HTR-8/SVneo (cell line): ENCODE measurements at regions not wholly inside any gene's neighbourhood (a gene's known extent, or its start where the extent isn't known, plus 50 kb on each side); places are given as distances from the start of the nearest gene placed in this dataset.

Experiments
- DNase-seq: peaks from one replicate; pipeline ENCODE4 v3.0.0; 2011; ENCODE audit warnings: low spot score, mixed read lengths; ENCODE audit not compliant: insufficient read length
- FAIRE-seq: peaks from 2 replicates; lab custom pipeline; 2011; peaks lifted over from hg19 to GRCh38; lab: Jason Lieb, UNC

GRCh38 chr4:30836231-30836630 is 116.1 kb downstream of the PCDH7 start:
- FAIRE-seq, result no peak
- DNase-seq, result no peak

GRCh38 chr4:30837131-30837539 is 117.0 kb downstream of the PCDH7 start:
- peak; percentile 48 for DNase-seq

DNA sequence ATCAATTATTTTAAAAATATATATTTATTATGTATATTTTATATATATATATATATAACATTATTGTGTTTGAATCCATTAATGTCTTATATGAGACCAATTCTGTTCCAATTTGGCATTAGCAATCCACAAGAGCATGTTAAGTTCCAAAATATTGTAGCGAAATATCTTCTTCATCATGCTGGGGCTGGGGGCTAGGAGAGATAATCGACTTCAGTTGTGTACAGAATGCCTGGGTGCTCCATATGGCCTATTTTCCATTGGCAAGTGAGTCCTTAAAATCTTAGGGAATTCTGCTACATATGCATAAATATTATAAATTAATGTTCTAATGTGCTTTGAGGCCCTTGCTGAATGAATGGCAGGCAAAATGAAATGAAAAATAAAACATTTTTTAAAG is 117.7 kb downstream of the PCDH7 start:
- DNase-seq (no peak), FAIRE-seq (no peak)

More at GRCh38 chr4:30837131-30837539, 117.0 kb downstream of the PCDH7 start:
- no peak for FAIRE-seq

- FAIRE-seq, result no peak
Observed at GRCh38 chr4:30838331-30838730, 118.2 kb downstream of the PCDH7 start.

DNA sequence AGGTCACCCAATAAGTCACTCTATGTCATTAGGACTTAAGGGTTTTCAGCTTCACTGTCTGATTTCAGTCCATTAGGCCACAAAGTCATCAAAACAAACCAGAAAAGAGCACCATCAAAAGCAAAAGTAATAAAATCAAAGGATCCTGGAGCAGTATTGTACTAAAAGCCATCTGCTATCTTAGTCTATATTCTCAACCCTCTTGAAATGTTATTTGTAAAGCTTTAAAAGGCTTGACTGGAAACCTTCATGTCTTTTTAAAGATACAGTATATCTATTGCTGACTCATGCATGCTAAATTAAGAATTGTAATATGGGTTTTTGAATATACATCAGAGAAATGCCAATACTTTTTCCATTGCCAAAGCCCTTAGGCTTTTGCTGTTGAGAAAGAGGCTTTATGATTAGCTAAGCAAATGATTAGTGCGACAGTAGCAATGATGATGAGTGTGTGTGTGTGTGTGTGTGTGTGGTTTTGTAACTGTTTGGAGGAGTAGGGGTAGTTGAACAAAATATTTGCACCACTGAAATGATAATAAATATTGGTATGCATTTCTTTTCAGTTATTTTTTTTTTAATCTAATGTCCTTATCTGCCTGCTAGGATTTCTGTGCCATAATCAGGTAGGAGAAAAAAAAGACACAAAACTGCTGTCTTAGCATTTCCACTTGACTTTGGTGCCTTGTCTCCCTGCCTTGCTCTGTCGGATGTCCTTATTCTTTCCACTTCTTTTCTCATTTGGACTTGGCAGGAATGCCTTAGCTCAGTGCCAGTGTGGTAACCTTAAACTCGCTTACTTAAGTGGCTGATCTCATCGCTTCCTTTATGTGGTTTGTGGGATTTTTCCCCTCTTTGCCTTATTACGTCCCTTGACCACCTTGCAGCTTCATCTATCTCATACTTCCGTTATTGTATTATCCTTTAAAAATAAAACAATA is 119.7 kb downstream of the PCDH7 start:
- FAIRE-seq (no peak), DNase-seq (no peak)

More at GRCh38 chr4:30838331-30838730, 118.2 kb downstream of the PCDH7 start:
- DNase-seq, result no peak

GRCh38 chr4:30840571-30840970 is 120.4 kb downstream of the PCDH7 start:
- no peak for DNase-seq
- no peak for FAIRE-seq

DNA sequence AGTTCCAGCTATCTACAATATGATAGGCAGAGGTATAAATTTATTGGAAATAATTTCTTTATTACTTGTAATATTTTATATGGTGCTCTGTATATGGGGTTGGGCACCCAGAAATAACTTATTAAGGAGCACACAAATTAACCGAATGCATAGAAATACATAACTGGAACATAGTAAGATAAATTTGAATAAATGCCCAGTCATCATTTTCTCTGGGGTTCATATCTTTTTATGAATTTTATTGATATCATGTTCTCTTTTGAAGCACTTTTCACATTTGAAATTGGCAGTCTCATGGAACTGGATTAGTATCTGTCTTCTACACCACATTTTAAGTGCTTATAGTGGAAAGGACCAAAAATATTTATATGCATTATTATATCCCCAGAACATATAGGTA is 122.0 kb downstream of the PCDH7 start:
- DNase-seq (no peak), FAIRE-seq (no peak)

DNA sequence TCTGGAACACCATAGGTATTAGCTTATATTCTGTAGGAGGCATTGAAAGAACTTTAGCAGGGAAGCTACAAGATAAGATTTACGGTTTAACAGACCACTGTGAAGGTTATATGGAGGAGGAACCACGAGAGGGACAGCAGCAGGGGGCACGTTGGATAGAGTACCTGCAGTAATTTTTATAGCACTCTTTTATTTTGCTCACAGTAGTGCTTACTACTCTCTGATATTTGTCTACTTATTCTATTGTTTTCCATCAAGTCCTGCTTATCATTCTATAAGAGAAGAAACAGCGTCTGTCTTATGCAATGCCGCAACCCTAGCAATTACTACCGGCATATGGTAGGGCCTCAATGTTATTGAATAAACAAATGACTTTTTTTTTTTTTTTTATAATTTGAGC is 122.5 kb downstream of the PCDH7 start:
- no peak for DNase-seq
- no peak for FAIRE-seq

DNA sequence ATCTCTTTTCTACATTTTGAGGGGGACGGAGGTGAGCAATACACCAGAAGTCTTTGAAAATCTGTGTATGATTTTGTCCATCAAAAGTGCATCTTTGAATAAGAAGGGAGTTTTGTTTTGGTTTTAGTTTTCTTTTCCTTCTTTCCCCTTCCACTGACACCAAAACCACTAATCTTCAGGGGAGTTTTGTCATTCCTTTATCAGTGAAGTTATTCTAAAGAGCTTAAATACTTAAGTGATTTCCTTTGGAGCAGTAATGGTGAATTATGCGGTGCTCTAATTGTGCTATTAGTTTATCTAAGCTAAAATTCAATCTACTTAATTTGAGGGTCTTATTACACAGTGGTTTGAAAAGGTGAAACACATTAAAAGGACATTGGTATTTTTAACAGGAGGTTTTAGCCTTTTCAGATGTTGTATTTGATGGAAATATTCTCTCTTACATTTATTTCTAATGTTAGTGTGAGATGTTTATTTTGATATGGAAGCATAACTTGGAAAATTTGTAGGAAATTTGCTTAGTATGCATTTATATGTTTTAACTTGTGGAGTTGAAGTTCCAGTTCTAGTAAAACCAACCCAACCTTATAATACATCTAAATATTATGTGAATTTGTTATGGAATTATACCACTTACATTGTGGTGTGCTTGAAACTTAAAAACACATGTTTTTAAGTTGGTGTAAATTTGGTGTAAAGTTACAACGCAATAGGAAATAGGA is 124.9 kb downstream of the PCDH7 start:
- FAIRE-seq, result no peak

DNA sequence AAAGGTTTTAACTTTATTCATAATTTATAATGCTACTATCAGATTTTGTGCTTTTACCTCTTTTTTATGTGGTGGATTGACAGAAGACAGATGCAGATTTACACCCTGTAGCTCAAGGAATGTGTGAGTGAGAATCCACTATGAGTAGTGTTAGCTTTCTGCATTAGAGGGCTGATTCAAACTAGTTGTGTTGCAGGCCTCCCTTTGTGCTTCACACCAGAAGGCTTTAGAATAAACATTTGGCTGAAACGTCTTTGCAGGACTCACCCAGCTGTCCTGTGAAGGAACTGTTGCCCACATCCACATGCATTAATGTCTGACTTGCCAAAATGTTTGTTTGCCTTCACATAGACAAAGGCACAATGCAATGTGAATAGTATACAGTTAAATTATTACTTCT is 127.0 kb downstream of the PCDH7 start:
- FAIRE-seq, result no peak
- no peak for DNase-seq

More for the DNA sequence above, 124.9 kb downstream of the PCDH7 start:
- DNase-seq, result no peak

DNA sequence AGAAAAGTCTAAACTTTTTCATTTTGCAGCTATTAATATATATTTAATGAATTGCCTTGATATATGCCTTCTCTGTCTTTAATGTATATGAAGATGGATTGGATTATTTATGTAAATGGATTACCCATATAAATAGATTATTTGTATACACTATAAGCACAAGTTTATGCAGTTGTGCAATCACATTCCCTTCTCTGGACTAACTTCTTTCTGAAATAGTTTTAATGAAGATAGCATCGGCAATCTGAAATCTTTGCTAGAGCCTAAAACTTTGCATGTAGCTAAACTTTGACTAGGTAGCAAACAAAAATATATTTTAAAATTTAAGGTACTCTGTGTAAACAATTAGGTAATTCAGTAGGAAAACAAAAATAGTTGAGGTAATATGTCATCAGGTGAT is 127.8 kb downstream of the PCDH7 start:
- FAIRE-seq (no peak), DNase-seq (no peak)

DNA sequence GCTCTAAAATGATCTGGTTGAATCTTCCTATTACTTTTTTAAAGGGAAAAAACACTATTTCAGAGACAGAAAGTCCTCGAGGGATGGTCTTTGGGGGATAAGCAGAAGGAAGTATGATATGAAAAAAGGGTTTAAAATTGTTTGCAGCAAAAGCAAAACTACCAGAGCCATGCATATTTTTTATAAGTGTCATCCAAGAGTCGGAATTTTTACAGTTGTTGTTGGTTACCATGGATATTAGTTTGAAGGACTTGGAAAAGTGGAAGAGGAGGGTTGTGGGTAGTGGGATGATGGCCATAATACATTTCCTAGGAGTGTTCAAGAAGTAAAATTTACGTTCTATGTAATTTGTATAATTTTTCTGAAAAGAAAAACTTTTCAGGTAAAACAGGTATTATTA is 134.4 kb downstream of the PCDH7 start:
- DNase-seq, result no peak
- FAIRE-seq, result no peak

DNA sequence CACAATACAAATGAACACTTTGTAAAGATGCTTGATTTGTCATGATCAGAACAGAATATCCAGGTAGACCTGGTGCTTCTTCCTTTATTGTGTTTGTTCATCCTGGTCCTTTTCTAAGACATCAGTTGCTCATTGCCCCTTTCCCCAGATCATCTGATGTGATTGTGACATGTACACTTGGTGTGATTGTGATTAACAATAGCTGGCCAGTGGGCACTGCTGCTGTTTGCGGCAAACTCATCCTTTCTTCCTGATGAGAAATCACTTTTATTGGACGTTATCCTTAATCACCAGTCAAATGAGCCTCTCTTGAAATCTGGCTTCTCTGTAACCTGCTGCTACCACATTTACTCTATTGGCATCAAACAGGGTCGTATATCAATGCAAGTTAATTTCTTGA is 135.1 kb downstream of the PCDH7 start:
- FAIRE-seq (no peak), DNase-seq (no peak)

GRCh38 chr4:30856795-30857564 is 136.8 kb downstream of the PCDH7 start:
- no peak for FAIRE-seq
- DNase-seq, result no peak

DNA sequence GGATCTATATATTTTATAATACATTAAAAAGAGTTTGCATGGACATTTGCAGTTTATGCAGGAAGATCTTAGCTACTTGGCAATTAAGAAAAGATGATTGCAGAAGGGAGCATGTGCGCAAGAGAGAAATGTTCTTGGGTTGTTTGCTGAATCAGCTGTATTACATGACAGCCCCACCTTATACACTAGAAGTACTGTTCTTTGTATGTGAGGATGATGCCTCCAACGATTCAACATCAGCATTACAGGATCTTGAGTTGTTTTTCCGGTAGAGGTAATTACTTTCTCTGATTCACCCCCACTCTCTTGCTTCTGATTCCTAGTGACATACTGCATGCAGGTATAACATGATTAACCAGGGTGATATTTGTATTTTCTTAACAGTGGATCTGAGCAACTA is 140.8 kb downstream of the PCDH7 start:
- FAIRE-seq (no peak), DNase-seq (no peak)

DNA sequence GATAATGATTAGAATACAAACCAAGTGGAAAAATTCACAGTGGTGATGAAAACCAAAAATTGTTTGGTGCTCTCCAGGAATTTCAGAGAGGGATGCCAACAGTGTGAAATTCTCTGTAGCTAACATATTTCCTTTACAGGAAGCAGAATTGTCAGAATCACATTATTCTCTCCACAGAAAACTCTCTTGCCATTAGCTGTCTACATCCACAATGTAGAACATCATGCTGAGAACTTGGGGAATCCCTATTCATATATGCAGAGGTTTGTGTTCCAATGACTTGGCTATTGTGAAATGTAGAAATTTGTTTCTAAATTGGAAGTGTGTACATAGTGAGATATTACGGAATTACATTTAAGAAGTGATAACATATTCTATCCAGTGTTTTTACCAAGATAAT is 142.0 kb downstream of the PCDH7 start:
- FAIRE-seq (no peak), DNase-seq (no peak)

GRCh38 chr4:30863021-30863420 is 142.9 kb downstream of the PCDH7 start:
- DNase-seq (no peak), FAIRE-seq (no peak)

GRCh38 chr4:30865691-30866090 is 145.5 kb downstream of the PCDH7 start:
- no peak for DNase-seq
- no peak for FAIRE-seq

DNA sequence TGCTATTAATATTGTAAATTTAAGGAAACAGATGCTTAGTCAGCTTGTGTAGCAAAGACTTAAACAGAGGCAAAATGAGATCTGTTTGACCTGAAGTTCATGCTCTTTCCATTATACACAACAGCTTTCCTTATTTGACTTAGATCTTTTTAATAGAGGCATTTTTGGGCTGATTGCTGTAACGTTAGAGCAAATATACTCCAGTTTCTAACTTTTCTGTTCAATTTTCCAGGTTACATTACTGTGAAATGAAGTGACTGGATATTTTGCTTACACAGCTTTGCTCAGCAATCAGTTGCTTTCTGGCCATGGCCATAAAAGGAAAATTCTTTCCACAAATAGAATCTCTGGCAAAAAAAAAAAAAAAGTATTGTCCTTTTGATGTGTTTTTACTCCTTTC is 146.2 kb downstream of the PCDH7 start:
- no peak for FAIRE-seq
- no peak for DNase-seq

GRCh38 chr4:30866907-30867306 is 146.7 kb downstream of the PCDH7 start:
- DNase-seq (no peak), FAIRE-seq (no peak)

GRCh38 chr4:30867427-30867826 is 147.3 kb downstream of the PCDH7 start:
- DNase-seq (no peak), FAIRE-seq (no peak)
